ENCODE measurements at regions not wholly inside any gene's neighbourhood (a gene's known extent, or its start where the extent isn't known, plus 50 kb on each side); places are given as distances from the start of the nearest gene placed in this dataset.

GRCh38 chr10:43817368-43817767 is 168.7 kb upstream of the ZNF32 start:
- TF ChIP-seq CTCF (IDR thresholded peaks at IDR 0.05): no peak
- no peak for TF ChIP-seq POLR2A (IDR thresholded peaks at IDR 0.05)
